Loucy (cell line): ENCODE measurements at regions not wholly inside any gene's neighbourhood (a gene's known extent, or its start where the extent isn't known, plus 50 kb on each side); places are given as distances from the start of the nearest gene placed in this dataset.

ENCODE experiments used
- EZH2phosphoT487 ChIP-seq: fragments of 200-600 bp; IDR thresholded peaks from 2 replicates; pipeline ENCODE4 v1.6.1; 2018; ENCODE audit warnings: antibody characterized with exemption, mild to moderate bottlenecking, moderate library complexity, borderline replicate concordance
- TF ChIP-seq, protein P1 (sequence below): fragments of 200-600 bp; sonication (generic); conservative IDR thresholded peaks from 2 replicates; pipeline ENCODE4 v1.5.1; 2014; ENCODE audit warnings: mild to moderate bottlenecking, antibody characterized with exemption, low read length

DNA sequence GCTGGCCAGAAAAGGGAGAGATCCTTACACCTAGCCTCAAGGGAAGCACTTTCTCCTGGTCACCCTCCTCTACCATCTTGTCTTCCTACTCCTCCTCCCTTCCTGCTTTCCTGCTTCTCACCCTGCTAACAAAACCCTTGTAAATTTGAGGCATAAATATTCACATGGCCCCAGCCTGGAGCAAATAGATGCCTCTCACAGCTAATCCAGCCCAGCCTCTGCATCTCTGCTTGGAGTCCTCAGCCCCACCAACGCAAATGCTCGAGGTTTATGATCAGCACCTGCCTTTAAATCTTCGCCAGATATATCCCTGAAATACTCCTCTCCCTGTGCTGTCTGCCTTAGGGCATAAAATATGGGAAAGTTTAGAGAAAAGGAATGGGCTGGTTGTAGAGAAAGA is 205.2 kb upstream of the CDH5 start:
- TF ChIP-seq, protein P1, sequence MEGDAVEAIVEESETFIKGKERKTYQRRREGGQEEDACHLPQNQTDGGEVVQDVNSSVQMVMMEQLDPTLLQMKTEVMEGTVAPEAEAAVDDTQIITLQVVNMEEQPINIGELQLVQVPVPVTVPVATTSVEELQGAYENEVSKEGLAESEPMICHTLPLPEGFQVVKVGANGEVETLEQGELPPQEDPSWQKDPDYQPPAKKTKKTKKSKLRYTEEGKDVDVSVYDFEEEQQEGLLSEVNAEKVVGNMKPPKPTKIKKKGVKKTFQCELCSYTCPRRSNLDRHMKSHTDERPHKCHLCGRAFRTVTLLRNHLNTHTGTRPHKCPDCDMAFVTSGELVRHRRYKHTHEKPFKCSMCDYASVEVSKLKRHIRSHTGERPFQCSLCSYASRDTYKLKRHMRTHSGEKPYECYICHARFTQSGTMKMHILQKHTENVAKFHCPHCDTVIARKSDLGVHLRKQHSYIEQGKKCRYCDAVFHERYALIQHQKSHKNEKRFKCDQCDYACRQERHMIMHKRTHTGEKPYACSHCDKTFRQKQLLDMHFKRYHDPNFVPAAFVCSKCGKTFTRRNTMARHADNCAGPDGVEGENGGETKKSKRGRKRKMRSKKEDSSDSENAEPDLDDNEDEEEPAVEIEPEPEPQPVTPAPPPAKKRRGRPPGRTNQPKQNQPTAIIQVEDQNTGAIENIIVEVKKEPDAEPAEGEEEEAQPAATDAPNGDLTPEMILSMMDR = no peak
- TF ChIP-seq EZH2phosphoT487 = no peak
